Inflammatory macrophage (primary cell): ENCODE measurements at regions not wholly inside any gene's neighbourhood (a gene's known extent, or its start where the extent isn't known, plus 50 kb on each side); places are given as distances from the start of the nearest gene placed in this dataset.

ENCODE experiments used
- DNase-seq, 2 donors: peaks; one replicate each; pipeline ENCODE4 v3.0.0-alpha.2; 2020 to 2022

DNA sequence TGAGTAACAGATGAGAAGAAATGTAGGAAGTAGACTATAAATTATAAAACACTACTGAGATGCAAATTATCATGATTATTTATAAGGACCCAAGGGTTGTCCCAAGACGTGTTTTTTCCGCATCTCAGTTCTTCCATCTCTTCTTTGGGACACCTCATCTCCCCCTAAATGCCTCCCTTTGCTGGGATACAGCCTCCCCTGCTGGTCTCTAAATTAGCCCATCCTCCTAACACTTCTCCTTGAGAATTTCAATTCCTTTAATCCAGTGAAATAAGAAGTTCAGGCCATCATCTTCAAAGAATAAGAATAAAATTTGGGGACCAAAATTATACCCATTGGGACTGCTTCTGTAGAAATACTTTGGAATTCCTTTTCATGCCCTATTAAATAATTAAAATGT is 667.0 kb downstream of the BCL11B start:
- DNase-seq, result no peak

DNA sequence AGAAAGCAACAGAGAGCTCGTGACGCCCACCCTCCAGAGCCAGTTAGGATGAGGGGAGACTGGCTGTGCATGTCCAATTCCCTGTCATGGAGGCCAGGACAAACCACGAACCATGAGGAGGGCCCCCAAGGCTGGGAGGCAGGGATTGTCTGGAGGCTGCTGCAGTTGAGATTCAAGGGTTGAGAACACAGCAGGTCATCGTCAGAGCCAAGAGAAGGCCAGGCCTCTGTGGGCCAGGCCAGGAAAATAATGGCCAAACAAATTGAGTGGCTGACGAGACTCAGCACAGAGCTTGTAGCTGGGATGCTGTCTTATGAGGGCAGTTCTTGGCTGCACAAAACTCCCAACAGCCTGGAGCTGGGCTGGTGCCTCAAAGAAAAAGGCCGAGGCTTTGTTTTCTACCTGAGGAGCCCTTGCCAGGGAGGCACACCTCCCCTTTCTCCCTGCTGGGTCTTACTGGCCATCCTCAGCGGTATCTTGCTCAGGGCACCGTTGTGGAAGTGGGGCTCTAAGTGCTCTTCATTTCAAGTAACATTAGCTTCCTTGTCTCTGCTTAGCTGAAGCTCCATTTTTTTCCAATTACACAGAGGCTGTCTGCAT is 665.9 kb downstream of the BCL11B start:
- DNase-seq, result no peak

DNA sequence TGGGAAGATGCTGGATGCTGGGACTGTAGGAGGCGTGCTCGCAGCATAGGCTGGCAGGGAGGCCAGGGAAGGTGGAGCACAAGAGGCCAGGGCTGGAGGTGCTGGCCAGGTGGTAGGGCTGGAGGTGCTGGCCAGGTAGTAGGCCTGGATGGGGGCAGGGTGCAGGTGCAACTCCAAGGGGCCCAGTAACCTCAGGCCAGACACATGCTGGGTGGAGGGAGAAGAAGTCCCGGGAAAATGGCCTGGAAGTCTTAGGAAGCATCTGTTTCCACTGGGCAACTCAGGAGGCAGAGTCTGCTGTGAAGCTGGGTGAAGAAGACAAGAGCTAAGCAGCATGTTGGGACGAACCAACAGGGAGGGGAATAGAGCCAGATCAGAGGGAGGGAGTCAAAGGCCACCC is 665.2 kb downstream of the BCL11B start:
- DNase-seq, result no peak

DNA sequence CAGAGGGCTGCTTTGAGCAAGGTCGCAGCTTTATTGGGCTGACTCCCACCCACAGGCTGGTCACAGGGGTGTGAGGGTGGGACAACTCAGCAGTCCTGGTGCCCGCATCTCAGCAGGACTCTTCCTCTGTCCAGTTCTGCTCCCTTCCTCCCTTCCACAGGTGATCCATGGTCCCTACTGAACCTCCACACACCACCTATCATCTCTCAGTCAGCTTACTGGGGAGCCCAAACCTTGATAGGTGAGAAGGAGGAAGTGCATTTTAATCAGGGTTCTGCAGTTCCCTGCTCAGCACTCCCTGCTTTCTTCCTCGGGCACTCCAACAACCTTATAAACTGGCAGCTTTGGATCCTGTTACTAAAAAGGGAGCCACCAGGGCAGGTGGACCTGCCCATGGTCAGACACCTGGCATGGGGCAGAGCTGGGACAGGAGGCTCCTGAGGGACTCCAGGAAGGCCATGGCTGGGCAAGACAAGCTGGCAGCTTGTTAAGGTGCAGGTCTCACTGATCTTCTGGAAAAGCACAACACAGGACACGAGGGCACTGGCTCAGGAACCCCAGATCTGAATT is 664.6 kb downstream of the BCL11B start:
- no peak for DNase-seq

DNA sequence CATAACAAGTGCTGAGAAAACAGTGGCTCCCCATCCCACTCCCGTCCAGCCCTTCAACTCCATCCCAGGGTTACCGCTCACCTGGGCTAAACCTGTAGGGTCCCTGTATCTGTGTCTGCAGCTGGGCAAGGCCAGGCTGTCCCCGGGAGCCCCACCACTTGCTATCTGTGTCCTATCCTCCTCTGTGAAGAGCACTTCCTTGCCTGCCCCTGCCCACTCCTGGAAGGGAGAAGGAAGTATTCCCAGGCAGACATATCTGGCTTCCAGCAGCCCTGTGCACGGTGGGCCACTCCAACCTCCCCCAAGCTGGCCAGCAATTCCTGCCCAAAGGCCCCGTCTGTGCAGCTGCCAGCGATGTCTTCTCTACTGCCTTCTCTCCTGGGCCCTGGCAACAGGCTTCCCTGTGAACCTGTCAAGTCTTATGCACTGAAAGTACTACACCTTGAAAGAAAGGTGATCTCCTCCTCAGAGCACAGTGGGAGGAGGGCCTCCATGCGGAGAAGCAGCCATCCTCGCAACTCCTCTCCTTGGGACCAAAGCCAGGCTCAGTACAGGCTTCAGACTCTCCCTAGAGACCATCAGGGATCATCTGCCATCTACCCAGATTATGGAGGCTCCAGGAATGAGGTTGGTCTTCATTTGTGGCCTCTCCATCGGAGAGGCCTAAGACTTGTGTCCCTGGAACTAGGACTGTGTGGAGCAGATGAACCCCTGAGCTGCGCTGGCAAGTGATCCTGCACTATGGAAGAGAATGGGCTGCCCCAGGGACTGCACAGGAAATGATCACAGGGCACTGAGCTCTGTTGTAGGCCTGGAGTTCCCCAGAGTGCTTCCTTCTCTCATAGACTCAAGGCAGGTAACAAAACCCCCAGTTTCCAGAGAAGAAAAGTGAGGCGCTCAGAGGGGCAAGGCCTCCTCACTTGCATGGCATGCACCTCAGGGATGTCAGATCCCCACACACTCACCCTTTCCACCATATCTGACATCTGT is 663.6 kb downstream of the BCL11B start:
- no peak for DNase-seq

DNA sequence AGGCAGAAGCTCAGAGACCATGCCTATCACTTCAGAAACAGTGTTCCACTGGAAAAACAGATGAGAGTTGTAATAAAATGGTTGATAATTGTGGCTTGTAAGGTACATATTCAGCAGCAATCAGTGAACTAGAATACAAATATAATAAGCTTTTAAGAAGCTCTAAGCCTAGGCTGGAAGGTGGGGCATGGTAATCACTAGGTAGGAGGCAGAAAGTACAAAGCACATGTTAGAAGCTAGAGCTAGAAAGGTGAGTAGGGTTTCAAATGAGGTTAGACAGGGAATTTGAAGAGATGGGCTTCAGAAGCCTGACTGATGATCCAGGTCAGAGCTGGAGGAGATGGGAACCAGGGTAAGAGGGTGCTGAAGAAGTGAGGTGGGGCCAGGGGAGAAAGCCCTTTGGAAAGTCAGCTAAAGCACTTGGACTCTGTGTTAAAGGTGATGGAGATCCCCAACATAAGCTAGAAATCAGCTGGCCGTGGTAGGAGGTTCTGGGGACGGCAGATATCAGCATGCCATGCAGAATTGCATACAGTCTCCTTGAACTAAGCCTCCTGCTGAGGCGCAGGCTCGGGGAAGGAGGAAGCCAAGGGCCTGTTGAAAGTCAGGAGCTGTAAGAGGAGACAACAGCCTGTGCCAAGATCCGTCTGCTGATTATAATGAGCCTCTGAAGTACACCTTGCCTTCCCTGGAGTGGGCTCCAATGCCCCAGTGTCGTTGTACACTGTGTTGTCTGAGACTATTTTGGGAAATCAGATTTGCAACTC is 659.4 kb downstream of the BCL11B start:
- DNase-seq, result no peak

DNA sequence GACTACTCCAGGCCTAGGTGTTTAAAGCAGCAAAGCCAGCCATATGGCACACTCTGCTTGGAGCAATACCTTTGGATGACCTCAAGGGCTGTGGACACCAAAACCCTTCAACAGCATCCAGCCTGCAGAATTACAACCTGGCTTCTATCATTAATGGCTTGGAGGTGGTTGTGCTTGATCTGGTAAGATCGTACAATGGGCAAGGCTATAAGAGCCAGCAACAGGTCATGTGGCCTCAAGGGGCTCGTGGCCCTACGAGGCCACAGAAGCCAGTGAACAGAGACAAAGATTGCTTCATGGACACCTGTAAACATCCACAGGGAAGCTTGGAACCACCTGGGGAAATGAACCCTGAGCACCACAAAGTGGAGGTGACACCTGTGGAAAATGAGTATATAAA is 657.3 kb downstream of the BCL11B start:
- DNase-seq, result no peak

DNA sequence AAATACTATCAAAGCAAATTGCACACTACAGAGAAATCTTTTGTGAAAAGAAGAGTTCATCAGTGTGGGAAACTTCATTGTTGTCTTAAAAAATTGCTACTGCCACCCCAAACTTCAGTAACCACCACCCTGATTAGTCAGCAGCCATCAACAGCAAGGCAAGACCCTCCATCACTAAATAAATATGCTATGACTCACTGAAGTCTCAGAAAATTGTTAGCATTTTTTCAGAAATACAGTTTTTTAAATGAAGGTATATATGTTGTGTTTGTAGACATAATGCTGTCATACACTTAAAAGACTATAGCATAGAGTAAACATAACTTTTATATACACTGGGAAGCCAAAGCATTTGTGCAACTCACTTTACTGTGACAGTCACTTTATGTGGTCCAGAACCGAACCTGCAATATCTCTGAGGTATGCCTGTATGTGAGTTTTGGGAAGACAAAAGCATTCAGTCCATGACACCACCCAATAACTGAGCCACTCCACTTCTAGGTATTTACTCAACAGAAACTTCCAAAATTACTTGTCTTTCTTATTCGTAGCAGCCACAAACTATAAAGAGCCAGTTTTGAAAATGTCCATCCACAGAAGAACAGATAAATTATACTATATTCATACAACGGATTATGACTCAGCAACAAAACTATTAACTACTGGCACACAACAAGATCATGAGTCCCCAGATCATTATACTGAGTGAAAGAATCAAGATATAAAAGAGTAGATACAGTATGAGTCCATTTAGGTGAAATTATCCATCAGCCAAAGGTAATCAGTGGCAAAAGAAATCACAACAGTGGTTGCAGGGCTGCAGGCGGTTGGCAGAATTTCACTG is 649.6 kb downstream of the BCL11B start:
- no peak for DNase-seq

DNA sequence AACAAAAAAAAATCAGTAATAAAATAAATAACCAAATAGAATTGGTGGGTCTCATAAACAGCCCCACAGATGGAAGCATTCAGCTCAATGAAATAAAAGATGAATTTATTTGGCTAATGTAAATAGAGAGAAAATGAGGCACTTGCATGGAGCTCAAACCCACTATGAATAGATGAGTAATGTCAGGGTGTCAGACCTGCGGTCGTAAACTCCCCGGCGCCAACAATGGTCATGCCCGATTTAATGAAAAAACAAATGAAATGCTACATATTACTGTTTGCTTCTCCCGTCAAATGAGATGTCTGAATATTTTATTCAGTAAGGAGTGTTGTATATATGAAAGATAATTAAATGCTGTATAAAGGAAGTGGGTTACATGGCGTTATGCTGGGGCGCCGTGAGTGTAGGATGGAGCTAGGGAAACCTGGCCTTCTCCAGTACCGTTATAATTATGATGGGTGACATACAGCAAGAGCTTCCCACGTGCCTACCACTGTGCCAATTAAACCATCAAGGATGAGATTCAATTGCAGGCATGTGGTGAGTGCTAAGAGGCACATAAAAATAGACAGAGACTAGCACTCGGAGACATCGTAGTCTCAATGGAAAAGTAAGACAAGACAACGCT is 648.1 kb downstream of the BCL11B start:
- no peak for DNase-seq

DNA sequence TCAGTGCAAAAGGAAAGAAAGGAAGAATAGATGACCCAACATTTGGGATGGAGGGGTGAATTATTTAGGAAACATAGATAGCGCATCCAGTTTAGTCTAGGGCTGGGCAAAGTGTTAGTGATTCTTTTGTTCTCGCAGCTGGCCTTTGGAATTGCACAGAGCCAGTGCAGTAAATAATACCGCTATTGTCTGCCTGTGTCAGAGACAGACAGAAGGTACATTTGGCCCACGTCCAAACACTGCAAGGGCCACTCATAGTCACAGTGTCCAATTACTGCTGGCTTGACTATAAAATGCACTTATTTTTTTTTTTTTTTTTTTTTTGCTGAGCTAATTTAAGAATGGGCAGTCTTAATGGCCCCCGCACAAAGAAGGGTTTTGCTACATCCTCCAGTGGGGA is 638.6 kb downstream of the BCL11B start:
- no peak for DNase-seq

DNA sequence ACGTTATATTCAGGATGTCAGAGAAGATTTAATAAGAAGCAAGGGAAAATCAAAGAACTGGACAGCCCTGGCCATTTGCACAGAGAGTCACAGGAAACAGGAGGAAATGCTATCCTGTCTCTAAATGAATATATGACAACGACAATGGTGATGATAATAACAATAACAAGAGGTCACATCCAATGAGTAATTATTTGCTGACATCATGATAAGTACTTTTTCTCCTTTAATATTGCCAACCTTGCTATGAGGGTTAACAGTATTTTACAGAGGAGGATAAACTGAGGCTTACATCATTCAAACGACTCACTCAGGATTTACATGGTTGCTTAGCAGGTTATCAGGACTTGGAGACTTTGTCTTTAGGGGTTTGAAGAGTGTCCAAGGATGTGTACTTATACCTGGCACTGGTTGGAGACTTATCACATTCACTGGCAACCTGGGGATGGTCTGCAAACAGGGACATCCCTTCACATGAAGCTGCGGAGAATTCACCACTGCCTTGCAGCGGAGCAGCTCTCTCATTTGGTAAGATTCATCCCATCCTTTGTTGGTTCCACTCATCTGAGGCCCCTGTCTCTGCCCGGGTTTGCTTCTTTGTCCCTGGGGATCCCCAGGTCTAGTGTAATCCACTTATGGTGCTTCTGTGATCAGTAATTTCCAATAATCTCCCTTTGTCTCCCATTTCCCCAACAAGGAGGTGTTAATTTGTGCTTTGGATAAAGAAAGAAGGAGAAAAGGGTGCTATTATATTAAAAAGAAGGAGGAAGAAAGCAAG is 637.8 kb downstream of the BCL11B start:
- no peak for DNase-seq

DNA sequence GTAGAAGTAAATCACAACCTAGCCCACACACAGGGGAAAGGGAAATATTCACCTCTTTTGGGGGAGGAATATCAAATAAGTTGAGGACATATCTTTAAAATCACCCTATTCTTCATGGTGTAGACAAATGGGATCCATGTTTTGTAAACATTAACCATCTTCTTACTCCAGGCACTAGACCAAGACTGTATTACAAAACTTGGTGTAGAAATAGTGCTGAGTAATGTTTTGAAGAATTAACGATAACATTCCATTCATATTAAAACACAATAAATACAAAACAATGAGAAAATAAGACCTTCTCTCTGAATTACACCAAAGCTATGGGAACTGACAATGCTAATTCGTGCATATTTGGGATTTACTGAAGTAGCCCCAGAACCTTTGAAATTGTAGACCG is 633.6 kb downstream of the BCL11B start:
- DNase-seq, result no peak

DNA sequence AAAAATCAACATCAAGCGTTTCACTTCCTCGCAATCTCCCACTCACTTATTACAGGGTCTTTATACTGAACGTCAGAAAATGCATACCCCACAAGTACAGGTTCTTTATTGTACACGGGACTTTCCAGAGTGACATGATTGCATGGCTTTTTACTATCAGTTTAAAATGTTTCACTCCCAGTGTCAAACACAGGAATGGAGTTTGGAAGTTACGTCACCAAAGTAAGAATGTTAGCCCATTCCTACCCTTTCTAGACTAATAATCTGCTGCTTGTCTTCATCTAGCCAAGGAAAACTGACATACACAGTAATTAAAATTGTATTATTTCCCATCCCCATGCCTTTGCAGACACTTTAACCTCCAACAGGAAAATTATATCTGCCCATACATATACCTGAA is 624.2 kb downstream of the BCL11B start:
- DNase-seq, result no peak

DNA sequence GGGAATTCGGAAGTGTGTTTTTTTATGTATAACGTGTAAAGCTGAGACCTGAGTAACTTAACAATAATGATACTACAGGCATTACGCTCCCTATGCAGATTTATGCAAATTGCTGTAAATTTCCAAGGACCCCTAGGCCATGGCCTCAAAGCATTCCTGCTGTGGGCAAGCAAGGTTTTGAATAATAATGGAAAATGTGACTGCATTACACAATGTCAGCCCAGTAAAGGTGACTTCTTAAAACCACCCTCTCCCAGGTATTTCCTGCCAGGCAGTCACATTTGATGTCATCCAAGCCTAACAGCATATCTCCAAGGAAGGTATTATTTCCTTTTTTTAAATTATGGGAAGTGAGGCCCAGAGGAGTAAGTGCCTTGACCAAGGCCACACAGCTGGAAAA is 621.0 kb downstream of the BCL11B start:
- no peak for DNase-seq

DNA sequence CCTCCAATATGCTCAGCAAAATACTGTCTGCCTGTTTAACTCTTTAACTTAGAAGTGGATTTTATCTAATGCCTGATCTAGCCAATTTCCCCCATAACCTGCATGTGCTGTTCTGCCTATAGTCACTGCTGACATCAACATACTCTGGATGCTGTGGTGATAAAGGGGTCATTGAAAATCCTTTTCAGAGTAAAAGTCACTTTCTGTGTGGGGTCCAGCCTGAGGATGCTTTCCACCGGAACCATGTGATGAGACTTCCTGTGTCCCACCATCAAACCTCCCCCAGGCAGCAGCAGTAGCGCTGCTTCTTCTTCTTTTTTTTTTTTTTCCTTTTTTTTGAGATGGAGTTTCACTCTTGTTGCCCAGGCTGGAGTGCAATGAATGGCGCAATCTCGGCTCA is 607.0 kb downstream of the BCL11B start:
- DNase-seq, result no peak

DNA sequence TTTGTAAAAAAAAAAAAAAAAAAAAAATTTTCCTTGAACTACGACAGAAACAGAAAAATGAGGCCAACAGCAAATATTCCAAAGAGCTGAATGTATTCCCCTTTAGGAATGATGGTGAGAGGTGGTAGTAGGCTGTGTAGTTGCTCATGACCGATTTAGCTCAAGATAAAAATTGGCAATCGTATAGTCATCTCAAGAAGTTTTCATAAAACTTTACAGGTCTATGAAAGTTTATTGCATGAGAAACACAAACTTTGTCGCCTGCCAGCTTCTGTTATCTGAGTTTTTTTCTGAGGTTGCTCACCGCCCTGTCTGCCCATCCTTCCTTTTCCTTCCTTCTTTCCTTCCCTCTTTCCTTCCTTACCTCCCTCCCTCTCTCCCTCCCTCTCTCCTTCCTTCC is 605.5 kb downstream of the BCL11B start:
- DNase-seq, result no peak

DNA sequence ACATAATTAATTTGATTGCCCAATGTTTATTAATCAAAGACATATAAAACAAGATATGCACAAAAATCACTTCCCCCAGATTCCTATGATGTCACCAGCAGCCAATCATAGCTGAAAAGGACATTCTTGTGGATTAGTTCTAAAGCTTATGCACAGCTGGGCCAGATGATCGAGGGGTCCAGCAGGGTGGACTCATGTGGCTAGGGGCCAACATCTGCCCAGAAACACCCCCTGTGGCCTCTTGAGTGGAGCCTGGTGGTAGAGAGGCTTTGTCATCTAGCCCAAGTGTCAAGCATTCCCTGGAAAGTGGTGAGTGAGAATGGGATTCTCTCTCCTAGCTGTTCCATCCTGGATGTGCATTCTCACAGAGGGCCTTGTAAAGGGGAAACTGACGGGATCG is 590.0 kb downstream of the BCL11B start:
- no peak for DNase-seq

DNA sequence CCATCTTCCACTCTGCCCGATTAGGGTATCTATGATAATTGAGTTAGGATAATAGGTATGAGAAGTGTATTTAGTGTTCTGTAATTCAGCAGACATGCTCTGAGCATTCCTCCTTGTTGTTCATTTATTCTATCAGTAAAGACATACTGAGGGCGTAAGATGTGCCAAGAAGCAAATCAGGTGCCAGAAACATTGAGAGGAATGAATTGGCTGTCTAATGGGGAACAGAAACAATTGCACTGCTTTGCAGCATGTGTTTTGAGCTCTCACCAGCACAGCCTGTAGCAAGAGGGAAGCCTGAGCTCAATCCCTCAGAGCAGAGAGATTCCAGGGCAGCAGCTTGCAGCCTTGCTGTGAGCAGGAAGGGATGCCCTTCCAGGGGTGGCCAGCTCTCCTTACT is 589.3 kb downstream of the BCL11B start:
- no peak for DNase-seq

DNA sequence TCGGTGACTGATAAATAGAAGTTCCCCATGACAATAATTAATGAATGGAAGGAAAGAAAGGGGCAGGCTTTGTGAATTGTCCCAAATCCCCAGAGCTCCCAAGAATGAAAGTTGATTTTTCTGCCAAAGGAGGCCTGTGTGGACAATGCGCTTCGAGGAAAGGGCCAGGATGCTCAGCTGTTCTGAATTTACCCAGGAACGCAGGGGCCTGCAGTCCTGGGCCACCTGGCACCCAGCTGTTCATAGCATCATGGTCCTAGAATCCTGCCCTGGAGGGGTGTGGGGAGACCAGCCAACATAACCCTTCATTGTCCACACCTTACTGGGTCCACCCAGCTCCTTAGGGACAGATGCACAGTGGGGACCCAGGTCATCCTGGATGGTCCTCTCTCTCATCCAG is 587.5 kb downstream of the BCL11B start:
- DNase-seq, result no peak

DNA sequence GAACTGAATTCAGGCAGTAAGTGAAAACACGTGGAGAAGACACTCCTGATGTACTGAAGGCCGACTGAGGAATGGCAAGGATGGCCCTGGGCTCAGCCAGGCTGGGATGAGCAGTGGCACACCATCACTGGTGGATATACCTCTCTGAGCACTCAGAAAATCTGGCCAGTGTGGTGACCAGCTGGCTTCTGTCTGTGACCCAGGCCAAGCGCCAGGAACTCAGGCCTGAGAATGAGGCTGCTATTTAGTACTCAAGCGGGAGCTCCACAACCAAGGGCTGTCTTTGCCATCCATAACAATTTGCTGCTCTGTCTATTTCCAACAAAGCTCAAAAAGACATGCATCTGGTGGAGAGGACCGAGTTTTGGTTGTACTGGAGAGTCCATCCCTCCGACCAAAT is 586.3 kb downstream of the BCL11B start:
- no peak for DNase-seq

DNA sequence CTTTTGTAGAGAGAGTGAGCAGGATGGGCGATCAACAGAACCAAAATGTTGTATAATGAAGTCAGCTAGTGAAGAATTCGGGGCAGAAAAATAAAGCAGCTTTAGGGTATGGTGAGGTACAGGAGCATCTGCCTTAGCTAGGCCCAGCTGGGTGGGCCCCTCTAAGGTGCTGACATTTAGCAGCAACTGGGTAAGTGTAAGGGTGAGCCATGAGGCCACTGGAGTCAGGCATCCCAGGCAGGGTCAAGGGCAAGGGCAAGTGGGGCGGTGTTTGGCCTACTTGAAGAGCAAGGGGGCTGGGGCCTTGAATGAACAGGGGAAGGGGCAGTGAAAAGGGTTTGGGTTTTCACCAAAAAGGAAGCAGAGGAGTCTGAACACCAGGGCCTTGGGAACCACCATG is 583.6 kb downstream of the BCL11B start:
- no peak for DNase-seq
